Choroid plexus epithelial cell (primary cell): ENCODE measurements at regions not wholly inside any gene's neighbourhood (a gene's known extent, or its start where the extent isn't known, plus 50 kb on each side); places are given as distances from the start of the nearest gene placed in this dataset.

ENCODE experiments used
- DNase-seq: peaks from one replicate; pipeline ENCODE4 v3.0.0-alpha.2; 2010; ENCODE audit warnings: low read depth
- H3K4me3 ChIP-seq: 2 replicates; pipeline ENCODE4 v1.5.1; 2011; ENCODE audit warnings: low read depth, mild to moderate bottlenecking, control low read depth, low read length, moderate library complexity
- CTCF ChIP-seq: conservative IDR thresholded peaks from 2 replicates; pipeline ENCODE4 v1.5.1; 2011; ENCODE audit warnings: low read depth, mild to moderate bottlenecking, control low read depth, inconsistent platforms, low read length, moderate library complexity

GRCh38 chr3:74343391-74343790, 271.1 kb downstream of the CNTN3 start:
- no peak for DNase-seq
- TF ChIP-seq CTCF, result no peak
- no peak overlapping the region for H3K4me3 ChIP-seq

GRCh38 chr3:74338998-74339397, 275.5 kb downstream of the CNTN3 start:
- no peak overlapping the region for H3K4me3 ChIP-seq
- TF ChIP-seq CTCF, result no peak
- DNase-seq, result no peak

GRCh38 chr3:74332165-74332564, 282.3 kb downstream of the CNTN3 start:
- no peak for TF ChIP-seq CTCF
- DNase-seq, result no peak

GRCh38 chr3:74331711-74332110, 282.7 kb downstream of the CNTN3 start:
- no peak for DNase-seq
- H3K4me3 ChIP-seq, result no peak overlapping the region
- TF ChIP-seq CTCF, result no peak

More at GRCh38 chr3:74332165-74332564, 282.3 kb downstream of the CNTN3 start:
- no peak overlapping the region for H3K4me3 ChIP-seq

GRCh38 chr3:74329096-74329495, 285.4 kb downstream of the CNTN3 start:
- TF ChIP-seq CTCF, result no peak
- no peak overlapping the region for H3K4me3 ChIP-seq
- no peak for DNase-seq

GRCh38 chr3:74328435-74328834, 286.0 kb downstream of the CNTN3 start:
- H3K4me3 ChIP-seq, result no peak overlapping the region
- DNase-seq, result no peak
- no peak for TF ChIP-seq CTCF

GRCh38 chr3:74315291-74315690, 299.2 kb downstream of the CNTN3 start:
- peak; percentile 6 for DNase-seq
- TF ChIP-seq CTCF, result no peak
- no peak overlapping the region for H3K4me3 ChIP-seq
